GM23338 (cell line): ENCODE measurements at regions not wholly inside any gene's neighbourhood (a gene's known extent, or its start where the extent isn't known, plus 50 kb on each side); places are given as distances from the start of the nearest gene placed in this dataset.

Experiments
- ATAC-seq: fragments of 200-7000 bp; cut with Tn5 transposase; 3 replicates; pipeline ENCODE4 v1.9.1; 2020
- DNase-seq: peaks from one replicate; pipeline ENCODE4 v3.0.0-alpha.2; 2015; ENCODE audit warnings: low spot score
- H2AFZ ChIP-seq: fragments of 200-600 bp; sonication (generic); 2 replicates; pipeline ENCODE4 v1.8.0; 2016; ENCODE audit warnings: antibody characterized with exemption, mild to moderate bottlenecking, moderate library complexity
- H3F3A ChIP-seq: fragments of 200-600 bp; sonication (generic); replicated peaks from 2 replicates; pipeline ENCODE4 v1.8.0; 2017; ENCODE audit warnings: antibody characterized with exemption, mixed run types, low read depth
- H3K27ac ChIP-seq: fragments of 200-600 bp; sonication (generic); 2 replicates; pipeline ENCODE4 v1.6.1; 2016; ENCODE audit warnings: low read depth
- H3K27me3 ChIP-seq: fragments of 200-600 bp; sonication (generic); 2 replicates; pipeline ENCODE4 v1.8.0; 2016; ENCODE audit warnings: mild to moderate bottlenecking, mixed run types, moderate library complexity; ENCODE audit not compliant: insufficient read depth
- H3K36me3 ChIP-seq: fragments of 200-600 bp; sonication (generic); 2 replicates; pipeline ENCODE4 v1.8.0; 2016; ENCODE audit warnings: mild to moderate bottlenecking; ENCODE audit not compliant: insufficient read depth
- H3K4me1 ChIP-seq: fragments of 200-600 bp; sonication (generic); 2 replicates; pipeline ENCODE4 v1.8.0; 2016; ENCODE audit warnings: mild to moderate bottlenecking, moderate library complexity; ENCODE audit not compliant: insufficient read depth
- H3K4me2 ChIP-seq: fragments of 200-600 bp; sonication (generic); 2 replicates; pipeline ENCODE4 v1.7.1; 2017; ENCODE audit warnings: mixed run types
- H3K4me3 ChIP-seq: fragments of 200-600 bp; sonication (generic); 2 replicates; pipeline ENCODE4 v1.6.1; 2016; ENCODE audit warnings: mixed run types
- H3K79me2 ChIP-seq: fragments of 200-600 bp; sonication (generic); replicated peaks from 2 replicates; pipeline ENCODE4 v1.8.0; 2017; ENCODE audit warnings: mild to moderate bottlenecking; ENCODE audit not compliant: insufficient read depth
- H3K9me2 ChIP-seq: fragments of 200-600 bp; sonication (generic); 2 replicates; pipeline ENCODE4 v1.8.0; 2017; ENCODE audit not compliant: insufficient read depth
- H4K20me1 ChIP-seq: fragments of 200-600 bp; sonication (generic); replicated peaks from 2 replicates; pipeline ENCODE4 v1.8.0; 2017; ENCODE audit warnings: mild to moderate bottlenecking; ENCODE audit not compliant: insufficient read depth
- H3K27ac Mint-ChIP-seq: 2 replicates; pipeline ENCODE4 v1.8.0; 2020; ENCODE audit warnings: inconsistent platforms, mild to moderate bottlenecking, moderate library complexity, mixed read lengths
- H3K27me3 Mint-ChIP-seq: 3 replicates; pipeline ENCODE4 v1.8.0; 2022; ENCODE audit warnings: low read depth, mild to moderate bottlenecking, moderate library complexity, mixed read lengths, inconsistent platforms; ENCODE audit not compliant: insufficient read depth, poor library complexity
- H3K36me3 Mint-ChIP-seq: 3 replicates; pipeline ENCODE4 v1.8.0; 2021; ENCODE audit warnings: low read depth, mild to moderate bottlenecking, inconsistent platforms, moderate library complexity, mixed read lengths
- H3K4me1 Mint-ChIP-seq: 3 replicates; pipeline ENCODE4 v1.8.0; 2020; ENCODE audit warnings: mild to moderate bottlenecking, inconsistent platforms, mixed read lengths
- H3K4me3 Mint-ChIP-seq: 3 replicates; pipeline ENCODE4 v1.8.0; 2021; ENCODE audit warnings: moderate library complexity, mild to moderate bottlenecking, inconsistent platforms, mixed read lengths
- H3K9me3 Mint-ChIP-seq: 3 replicates; pipeline ENCODE4 v1.8.0; 2020; ENCODE audit warnings: moderate library complexity, mild to moderate bottlenecking, inconsistent platforms, mixed read lengths
- CREB1 ChIP-seq: fragments of 250-450 bp; sonication (Bioruptor Pico); IDR thresholded peaks from 2 replicates; pipeline ENCODE4 v1.5.0; 2020; ENCODE audit warnings: low read depth, mild to moderate bottlenecking, moderate library complexity
- CTCF ChIP-seq, 2 experiments: fragments of 200-600 bp in 1 of 2; sonication (generic) in 1 of 2; conservative IDR thresholded peaks; 2 replicates each; pipeline versions ENCODE4 v1.5.1 to v1.6.1; 2016 to 2017; ENCODE audit warnings: antibody characterized with exemption in 2 of 2, low read depth in 2 of 2, mild to moderate bottlenecking in 2 of 2, moderate library complexity in 1 of 2
- ETS1 ChIP-seq: IDR thresholded peaks from 2 replicates; pipeline ENCODE4 v1.6.1; 2016; ENCODE audit warnings: antibody characterized with exemption
- EZH2phosphoT487 ChIP-seq: fragments of 200-600 bp; sonication (generic); IDR thresholded peaks from one replicate; pipeline ENCODE4 v1.8.1; 2018; ENCODE audit warnings: antibody characterized with exemption; ENCODE audit not compliant: unreplicated experiment
- JUNB ChIP-seq: IDR thresholded peaks from one replicate; pipeline ENCODE4 v1.6.1; 2016; ENCODE audit warnings: antibody characterized with exemption; ENCODE audit not compliant: unreplicated experiment
- POLR2AphosphoS5 ChIP-seq: IDR thresholded peaks from 2 replicates; pipeline ENCODE4 v1.6.1; 2016; ENCODE audit warnings: antibody characterized with exemption, low read depth
- STAT1 ChIP-seq: IDR thresholded peaks from one replicate; pipeline ENCODE4 v1.6.1; 2016; ENCODE audit warnings: antibody characterized with exemption; ENCODE audit not compliant: unreplicated experiment
- ZNF331 ChIP-seq: fragments of 250-450 bp; sonication (Bioruptor Pico); IDR thresholded peaks from 2 replicates; pipeline ENCODE4 v1.5.0; 2020; ENCODE audit warnings: low read depth, mild to moderate bottlenecking, moderate library complexity

- H4K20me1 ChIP-seq = no peaks in the 10 kb centered on the region
- DNase-seq (no peak), ATAC-seq (no peak)
- H3K9me3 Mint-ChIP-seq = no peaks in the 10 kb centered on the region
- no peak for TF ChIP-seq ETS1
- no peak for TF ChIP-seq STAT1
- H3K27me3 Mint-ChIP-seq = peaks cover 3% of the 10 kb centered on the region
- H3K79me2 ChIP-seq = no peaks in the 10 kb centered on the region
- no peaks in the 10 kb centered on the region for H3F3A ChIP-seq
- no peak overlapping the region for H3K27ac Mint-ChIP-seq
- H3K4me1 Mint-ChIP-seq = peaks cover 5% of the 10 kb centered on the region
- H3K4me3 Mint-ChIP-seq = no peak overlapping the region
- no peaks in the 10 kb centered on the region for H3K36me3 ChIP-seq
- H3K36me3 Mint-ChIP-seq = no peaks in the 10 kb centered on the region
- peaks cover under 1% of the 10 kb centered on the region; the same call in 1 of the 2 replicates for H3K4me1 ChIP-seq
- no peak overlapping the region for H3K27ac ChIP-seq
- no peak overlapping the region for H3K4me2 ChIP-seq
- H3K27me3 ChIP-seq = no peaks in the 10 kb centered on the region
- H2AFZ ChIP-seq = peak overlapping the region; percentile 84; the same call in 1 of the 2 replicates
- H3K9me2 ChIP-seq = no peaks in the 10 kb centered on the region
- no peak overlapping the region for H3K4me3 ChIP-seq
Measured at GRCh38 chr4:125676156-125676555, 361.4 kb downstream of the FAT4 start.

DNA sequence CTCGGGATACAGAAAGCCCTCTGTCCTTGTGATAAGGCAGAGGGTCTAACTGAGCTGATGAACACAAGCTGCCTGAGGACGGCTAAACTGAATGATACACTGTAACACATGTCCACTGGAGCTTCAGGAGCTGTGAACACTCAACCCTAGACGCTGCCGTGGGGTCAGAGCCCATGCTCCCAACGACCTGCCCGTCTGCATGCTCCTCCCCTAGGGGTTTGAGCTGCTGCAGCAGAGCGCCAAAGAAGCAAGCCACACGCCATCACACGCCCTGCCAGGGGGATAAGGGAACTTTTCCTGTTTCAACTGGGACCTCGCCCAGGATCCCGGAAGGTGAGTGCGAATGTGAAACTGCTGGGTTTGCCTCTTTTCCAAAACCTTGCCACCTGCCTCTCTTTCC, 361.8 kb downstream of the FAT4 start:
- Histone ChIP-seq H3K79me2 (no peaks in the 10 kb centered on the region), H3K36me3 (no peaks in the 10 kb centered on the region), H3K27ac (no peak overlapping the region), H3K4me3 (no peak overlapping the region), H2AFZ (peak overlapping the region; percentile 84), H3K4me2 (no peak overlapping the region), H4K20me1 (no peaks in the 10 kb centered on the region), H3K9me2 (no peaks in the 10 kb centered on the region), H3F3A (no peaks in the 10 kb centered on the region), H3K27me3 (no peaks in the 10 kb centered on the region), H3K4me1 (peaks cover 5% of the 10 kb centered on the region)
- ATAC-seq = peak; percentile 31; the same call in 1 of the 3 replicates
- DNase-seq = no peak
- Mint-ChIP-seq H3K36me3 (no peaks in the 10 kb centered on the region), H3K27me3 (peaks cover 3% of the 10 kb centered on the region), H3K4me3 (no peak overlapping the region), H3K27ac (no peak overlapping the region), H3K4me1 (peaks cover 5% of the 10 kb centered on the region), H3K9me3 (no peaks in the 10 kb centered on the region)
- no peak for TF ChIP-seq STAT1
- TF ChIP-seq CTCF (conservative IDR thresholded peaks at IDR 0.05; ENCODE audit: low read depth in 2 of 2) = no peak
- no peak for TF ChIP-seq ETS1
- no peak for TF ChIP-seq CREB1
- no peak for TF ChIP-seq POLR2AphosphoS5
- no peak for TF ChIP-seq JUNB
- TF ChIP-seq EZH2phosphoT487 = no peak
- TF ChIP-seq ZNF331 (CRISPR knock-in tag) = no peak
